Mesothelial cell of epicardium (in vitro differentiated cells): ENCODE measurements at regions not wholly inside any gene's neighbourhood (a gene's known extent, or its start where the extent isn't known, plus 50 kb on each side); places are given as distances from the start of the nearest gene placed in this dataset.

Experiments used
- DNase-seq, 2 experiments: peaks; one replicate each; pipeline ENCODE4 v3.0.0; 2021; ENCODE audit warnings: low spot score in 2 of 2; ENCODE audit not compliant: unreplicated experiment in 2 of 2
- H3K27ac Mint-ChIP-seq: 2 replicates; pipeline ENCODE4 v1.8.0; 2021; ENCODE audit warnings: mixed read lengths
- H3K27me3 Mint-ChIP-seq: 2 replicates; pipeline ENCODE4 v1.8.0; 2021; ENCODE audit warnings: low read depth, mixed read lengths
- H3K36me3 Mint-ChIP-seq: 2 replicates; pipeline ENCODE4 v1.8.0; 2021; ENCODE audit warnings: mixed read lengths
- H3K4me1 Mint-ChIP-seq: 2 replicates; pipeline ENCODE4 v1.8.0; 2021; ENCODE audit warnings: mixed read lengths
- H3K4me3 Mint-ChIP-seq: 2 replicates; pipeline ENCODE4 v1.8.0; 2021; ENCODE audit warnings: mild to moderate bottlenecking, moderate library complexity, mixed read lengths
- H3K9me3 Mint-ChIP-seq: 2 replicates; pipeline ENCODE4 v1.8.0; 2021; ENCODE audit warnings: mixed read lengths
- CTCF ChIP-seq: fragments of 200-600 bp; sonication (generic); IDR thresholded peaks from one replicate; pipeline ENCODE4 v1.5.0; 2021; ENCODE audit warnings: antibody characterized with exemption; ENCODE audit not compliant: unreplicated experiment

DNA sequence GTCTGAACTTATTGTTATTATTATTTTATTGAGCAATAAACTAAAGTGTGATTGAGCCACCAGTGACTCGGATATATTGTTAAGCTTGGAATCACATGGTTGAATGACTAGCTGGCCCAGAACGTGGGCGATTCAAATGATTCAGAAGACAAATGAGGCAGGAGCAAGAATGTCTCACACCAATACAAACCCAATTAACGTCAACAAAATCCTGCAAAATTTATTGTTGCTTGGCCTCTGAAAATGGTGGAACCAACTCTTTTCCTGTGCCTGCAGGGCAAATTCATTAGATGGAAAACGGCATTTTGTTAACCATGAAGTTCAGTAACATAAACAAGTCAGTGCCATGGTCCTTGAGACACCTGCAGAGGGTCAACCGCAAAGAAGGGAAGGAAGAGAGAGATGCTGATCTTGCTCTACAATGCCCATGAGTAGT is 482.0 kb downstream of the SETD4 start:
- TF ChIP-seq CTCF, result no peak
- no peak for DNase-seq
- H3K36me3 Mint-ChIP-seq, result no peaks in the 10 kb centered on the region
- H3K9me3 Mint-ChIP-seq, result no peaks in the 10 kb centered on the region
- no peak overlapping the region for H3K4me3 Mint-ChIP-seq
- peaks cover 2% of the 10 kb centered on the region for H3K4me1 Mint-ChIP-seq
- peaks cover 10% of the 10 kb centered on the region for H3K27me3 Mint-ChIP-seq
- no peak overlapping the region for H3K27ac Mint-ChIP-seq

DNA sequence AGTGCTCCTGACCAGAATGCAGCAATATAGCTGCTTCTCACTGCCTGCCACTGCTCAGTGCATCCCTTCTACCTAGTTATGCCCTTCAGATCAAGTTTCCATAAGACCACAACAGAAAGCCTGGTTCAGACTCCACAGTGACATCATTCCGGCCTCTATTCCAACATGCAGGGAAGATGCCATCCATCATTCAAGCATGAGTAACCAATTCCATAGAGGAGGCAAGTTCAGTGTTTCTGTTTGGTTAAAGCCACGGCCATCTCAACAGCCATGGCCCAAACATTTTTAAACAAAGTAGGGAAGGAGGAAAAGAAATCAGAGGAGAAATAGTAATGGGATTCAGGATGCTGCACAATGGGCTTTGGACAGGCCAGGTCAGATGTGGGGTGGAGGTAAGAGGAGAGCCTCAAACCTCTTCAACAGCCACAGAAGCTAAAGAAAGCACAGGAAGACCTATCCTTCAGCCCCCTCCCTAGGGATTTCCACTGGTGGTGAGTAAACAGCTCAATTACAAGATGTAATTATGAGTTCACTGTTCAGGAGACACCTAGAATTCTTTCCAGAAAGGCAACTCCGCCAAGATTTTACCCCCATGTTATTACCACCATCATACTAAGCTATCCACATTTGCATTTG is 484.9 kb downstream of the SETD4 start:
- DNase-seq, result no peak
- Mint-ChIP-seq H3K4me3 (no peak overlapping the region), H3K27me3 (peaks cover 12% of the 10 kb centered on the region), H3K9me3 (no peaks in the 10 kb centered on the region), H3K27ac (no peak overlapping the region), H3K36me3 (no peaks in the 10 kb centered on the region), H3K4me1 (no peaks in the 10 kb centered on the region)
- TF ChIP-seq CTCF, result no peak

- no peaks in the 10 kb centered on the region for H3K36me3 Mint-ChIP-seq
These were observed 486.6 kb downstream of the SETD4 start for GRCh38 chr21:35573472-35574374.

DNA sequence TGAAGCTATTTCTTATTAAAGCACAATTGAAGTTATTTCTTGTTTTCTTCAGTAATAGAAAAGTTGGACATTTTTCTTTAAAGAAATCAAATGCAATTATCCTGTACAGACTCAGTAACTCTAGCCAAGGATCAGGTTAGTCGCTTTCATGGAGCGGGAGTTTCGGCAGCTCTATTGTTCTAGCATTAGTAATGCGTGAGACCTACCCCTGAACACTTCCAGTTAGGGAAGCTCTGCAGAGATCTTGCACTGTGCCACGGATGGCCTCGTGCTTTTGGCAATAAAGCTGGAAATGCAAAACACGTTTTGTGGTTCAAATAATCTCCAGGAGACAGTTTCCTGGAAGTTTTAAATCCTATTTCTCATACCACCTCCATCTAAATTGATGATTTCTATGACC is 488.4 kb downstream of the SETD4 start:
- no peak overlapping the region for H3K27ac Mint-ChIP-seq
- no peaks in the 10 kb centered on the region for H3K4me1 Mint-ChIP-seq
- TF ChIP-seq CTCF, result no peak

More at GRCh38 chr21:35573472-35574374, 486.6 kb downstream of the SETD4 start:
- H3K27me3 Mint-ChIP-seq, result peaks cover 6% of the 10 kb centered on the region
- TF ChIP-seq CTCF, result no peak
- H3K4me1 Mint-ChIP-seq, result no peaks in the 10 kb centered on the region
- no peak overlapping the region for H3K27ac Mint-ChIP-seq
- no peak for DNase-seq
- no peak overlapping the region for H3K4me3 Mint-ChIP-seq
- no peaks in the 10 kb centered on the region for H3K9me3 Mint-ChIP-seq

DNA sequence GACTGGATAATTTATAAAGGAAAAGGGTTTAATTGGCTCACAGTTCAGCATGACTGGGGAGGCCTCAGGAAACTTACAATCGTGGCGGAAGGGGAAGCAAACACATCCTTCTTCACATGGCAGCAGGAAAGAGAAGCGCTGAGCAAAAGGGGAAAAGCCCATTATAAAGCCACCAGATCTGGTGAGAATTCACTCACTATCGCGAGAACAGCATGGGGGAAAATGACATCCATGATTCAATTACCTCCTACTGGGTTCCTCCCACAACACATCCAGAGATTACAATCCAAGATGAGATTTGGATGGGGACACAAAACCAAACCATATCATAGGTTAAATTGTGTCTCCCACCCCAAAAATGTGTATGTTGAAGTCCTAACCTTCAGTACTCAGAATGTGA is 491.7 kb downstream of the SETD4 start:
- DNase-seq, result no peak
- Mint-ChIP-seq H3K36me3 (no peaks in the 10 kb centered on the region), H3K4me1 (peaks cover 2% of the 10 kb centered on the region), H3K9me3 (peaks cover 14% of the 10 kb centered on the region), H3K4me3 (no peak overlapping the region), H3K27ac (no peak overlapping the region), H3K27me3 (peaks cover 11% of the 10 kb centered on the region)
- TF ChIP-seq CTCF, result no peak

More for the DNA sequence above, 488.4 kb downstream of the SETD4 start:
- no peak overlapping the region for H3K4me3 Mint-ChIP-seq
- peaks cover 8% of the 10 kb centered on the region for H3K27me3 Mint-ChIP-seq
- no peak for DNase-seq
- H3K36me3 Mint-ChIP-seq, result no peaks in the 10 kb centered on the region
- peaks cover 12% of the 10 kb centered on the region for H3K9me3 Mint-ChIP-seq
